SK-N-SH (cell line): ENCODE measurements at regions not wholly inside any gene's neighbourhood (a gene's known extent, or its start where the extent isn't known, plus 50 kb on each side); places are given as distances from the start of the nearest gene placed in this dataset.

ENCODE experiments used
- CTCF ChIA-PET: fragments of 300-600, 350-600 bp; formaldehyde crosslinking; extraction: SDS; loops from one replicate; lab custom pipeline; 2021; lab: Yijun Ruan, JAX
- POLR2A ChIA-PET: fragments of 350-600 bp; sonication (Branson Sonifier 250); formaldehyde crosslinking; extraction: SDS; loops from one replicate; lab custom pipeline; 2020; ENCODE audit warnings: antibody characterized with exemption, inconsistent platforms; lab: Yijun Ruan, JAX
- DNase-seq: peaks from one replicate; pipeline ENCODE4 v3.0.0; 2012
- H2AFZ ChIP-seq: fragments of 200-600 bp; sonication (generic); 2 replicates; pipeline ENCODE4 v1.8.1; 2016; ENCODE audit warnings: antibody characterized with exemption, mild to moderate bottlenecking, low read depth
- H3F3A ChIP-seq: fragments of 200-600 bp; sonication (generic); replicated peaks from 2 replicates; pipeline ENCODE3; 2016; ENCODE audit warnings: antibody characterized with exemption, mild to moderate bottlenecking; ENCODE audit not compliant: insufficient read depth
- H3K27ac ChIP-seq, 2 experiments: fragments of 200-500 bp in 1 of 2; fragments of 200-600 bp in 1 of 2; sonication (Bioruptor generic) in 1 of 2; sonication (generic), shearing (Covaris generic) in 1 of 2; 2 replicates each; pipeline versions ENCODE4 v1.5.1 to v1.6.1; 2014 to 2016; ENCODE audit warnings: low read depth in 2 of 2, inconsistent platforms in 1 of 2, low read length in 1 of 2, mild to moderate bottlenecking in 1 of 2, mixed read lengths in 1 of 2
- H3K27me3 ChIP-seq: fragments of 200-600 bp; sonication (generic), shearing (Covaris generic); 2 replicates; pipeline ENCODE4 v1.6.1; 2016; ENCODE audit warnings: mixed run types; ENCODE audit not compliant: insufficient read depth
- H3K36me3 ChIP-seq, 2 experiments: fragments of 200-500 bp in 1 of 2; fragments of 200-600 bp in 1 of 2; sonication (Bioruptor generic) in 1 of 2; sonication (generic) in 1 of 2; replicated peaks in 1 of 2; 2 replicates each; pipeline versions ENCODE3 to v1.5.1; 2014 to 2016; ENCODE audit warnings: low read length in 1 of 2, mild to moderate bottlenecking in 1 of 2; ENCODE audit not compliant: insufficient read depth in 2 of 2, control insufficient read depth in 1 of 2
- H3K4me1 ChIP-seq, 2 experiments: fragments of 200-500 bp in 1 of 2; fragments of 200-600 bp in 1 of 2; sonication (Bioruptor generic) in 1 of 2; sonication (generic), shearing (Covaris generic) in 1 of 2; 2 replicates each; pipeline versions ENCODE4 v1.5.1 to v1.6.1; 2014 to 2016; ENCODE audit warnings: low read depth in 1 of 2, low read length in 1 of 2, mixed run types in 1 of 2; ENCODE audit not compliant: insufficient read depth in 2 of 2, control insufficient read depth in 1 of 2
- H3K4me2 ChIP-seq: fragments of 200-600 bp; sonication (generic), shearing (Covaris generic); 2 replicates; pipeline ENCODE4 v1.6.1; 2017; ENCODE audit warnings: mixed run types
- H3K4me3 ChIP-seq, 2 experiments: fragments of 200-500 bp in 1 of 2; fragments of 200-600 bp in 1 of 2; sonication (Bioruptor generic) in 1 of 2; sonication (generic), shearing (Covaris generic) in 1 of 2; 2 replicates each; pipeline versions ENCODE4 v1.5.1 to v1.8.1; 2014 to 2016; ENCODE audit warnings: low read depth in 2 of 2, inconsistent platforms in 1 of 2, low read length in 1 of 2, mild to moderate bottlenecking in 1 of 2, mixed read lengths in 1 of 2, moderate library complexity in 1 of 2
- H3K79me2 ChIP-seq: fragments of 200-600 bp; sonication (generic); 2 replicates; pipeline ENCODE4 v1.8.1; 2017; ENCODE audit warnings: mild to moderate bottlenecking; ENCODE audit not compliant: insufficient read depth
- H3K9ac ChIP-seq: fragments of 200-600 bp; sonication (generic); 2 replicates; pipeline ENCODE4 v1.6.1; 2017; ENCODE audit warnings: mixed run types
- H3K9me2 ChIP-seq: fragments of 200-600 bp; sonication (generic); 2 replicates; pipeline ENCODE4 v1.6.1; 2017; ENCODE audit warnings: mixed run types
- H3K9me3 ChIP-seq: fragments of 200-600 bp; sonication (generic); 2 replicates; pipeline ENCODE4 v1.6.1; 2017; ENCODE audit warnings: mixed run types, mild to moderate bottlenecking, moderate library complexity
- H4K20me1 ChIP-seq: fragments of 200-600 bp; sonication (generic); 2 replicates; pipeline ENCODE4 v1.6.1; 2017; ENCODE audit warnings: mild to moderate bottlenecking, mixed run types; ENCODE audit not compliant: insufficient read depth
- EZH2phosphoT487 ChIP-seq: fragments of 200-600 bp; sonication (generic); IDR thresholded peaks from 2 replicates; pipeline ENCODE4 v1.6.1; 2017; ENCODE audit warnings: low read depth, mixed run types, mild to moderate bottlenecking, antibody characterized with exemption, moderate library complexity, borderline replicate concordance
- FOSL2 ChIP-seq: IDR thresholded peaks from 2 replicates; pipeline ENCODE4 v1.4.0; 2012; ENCODE audit warnings: low read depth, mild to moderate bottlenecking, moderate library complexity, borderline replicate concordance
- FOXM1 ChIP-seq: IDR thresholded peaks from 2 replicates; pipeline ENCODE4 v1.4.0; 2012; ENCODE audit warnings: low read depth, mild to moderate bottlenecking
- JUND ChIP-seq: IDR thresholded peaks from 2 replicates; pipeline ENCODE4 v1.4.0; 2012
- MEF2A ChIP-seq: IDR thresholded peaks from 2 replicates; pipeline ENCODE4 v1.4.0; 2012; ENCODE audit warnings: low read depth, borderline replicate concordance
- MXI1 ChIP-seq: IDR thresholded peaks from 2 replicates; pipeline ENCODE4 v1.6.1; 2012; ENCODE audit warnings: mild to moderate bottlenecking, low read depth, low read length, improper control_type of control experiment
- RCOR1 ChIP-seq: fragments of 150-350 bp; IDR thresholded peaks from 2 replicates; pipeline ENCODE4 v1.6.1; 2017; ENCODE audit warnings: antibody characterized with exemption, low read length
- RXRA ChIP-seq: IDR thresholded peaks from 2 replicates; pipeline ENCODE4 v1.4.0; 2012; ENCODE audit warnings: low read depth, mild to moderate bottlenecking, borderline replicate concordance
- SIN3A ChIP-seq: IDR thresholded peaks from 2 replicates; pipeline ENCODE4 v1.6.1; 2012; ENCODE audit warnings: low read depth, mild to moderate bottlenecking, low read length, moderate library complexity, borderline replicate concordance
- SMC3 ChIP-seq: IDR thresholded peaks from 2 replicates; pipeline ENCODE4 v1.6.1; 2012; ENCODE audit warnings: low read depth, low read length, improper control_type of control experiment
- TCF12 ChIP-seq: IDR thresholded peaks from 2 replicates; pipeline ENCODE4 v1.4.0; 2012
- YY1 ChIP-seq: IDR thresholded peaks from 2 replicates; pipeline ENCODE4 v1.4.0; 2012; ENCODE audit warnings: low read depth, mild to moderate bottlenecking
- WGBS: methylation state at CpG from one replicate; pipeline ENCODE4 v1.1.6; 2017; ENCODE audit warnings: low lambda C conversion rate; 5-methylcytosine and 5-hydroxymethylcytosine counted together
- TF ChIP-seq, protein P1 (sequence below): IDR thresholded peaks from 2 replicates; pipeline ENCODE4 v1.6.1; 2012; ENCODE audit warnings: mild to moderate bottlenecking, low read depth, low read length, moderate library complexity
- TF ChIP-seq, protein P2 (sequence below): fragments of 200-600 bp; sonication (generic); IDR thresholded peaks from 2 replicates; pipeline ENCODE4 v1.6.1; 2017; ENCODE audit warnings: antibody characterized with exemption, mild to moderate bottlenecking, moderate library complexity
- TF ChIP-seq, protein P3 (sequence below): IDR thresholded peaks from 2 replicates; pipeline ENCODE4 v1.4.0; 2012; ENCODE audit warnings: low read depth, borderline replicate concordance

- ChIA-PET POLR2A (no interaction called here), CTCF (no interaction called here)
- Histone ChIP-seq H3K79me2 (no peaks in the 10 kb centered on the region), H3K4me1 (no peaks in the 10 kb centered on the region), H4K20me1 (no peaks in the 10 kb centered on the region), H3K36me3 (no peaks in the 10 kb centered on the region), H3K27ac (no peak overlapping the region), H3K9ac (no peak overlapping the region), H3K9me2 (0 out of 2 replicates have a peak, but pooled peaks cover 4% of the 10 kb centered on the region), H3K9me3 (no peaks in the 10 kb centered on the region), H3K4me3 (no peak overlapping the region), H3F3A (no peaks in the 10 kb centered on the region), H3K27me3 (0 out of 2 replicates have a peak, but pooled peaks cover 5% of the 10 kb centered on the region), H2AFZ (no peak overlapping the region), H3K4me2 (no peak overlapping the region)
- WGBS = 13% methylated on average over 3 of the region's 3 CpGs
- DNase-seq = no peak
- TF ChIP-seq MXI1 = no peak
- no peak for TF ChIP-seq FOSL2
- TF ChIP-seq, protein P1, sequence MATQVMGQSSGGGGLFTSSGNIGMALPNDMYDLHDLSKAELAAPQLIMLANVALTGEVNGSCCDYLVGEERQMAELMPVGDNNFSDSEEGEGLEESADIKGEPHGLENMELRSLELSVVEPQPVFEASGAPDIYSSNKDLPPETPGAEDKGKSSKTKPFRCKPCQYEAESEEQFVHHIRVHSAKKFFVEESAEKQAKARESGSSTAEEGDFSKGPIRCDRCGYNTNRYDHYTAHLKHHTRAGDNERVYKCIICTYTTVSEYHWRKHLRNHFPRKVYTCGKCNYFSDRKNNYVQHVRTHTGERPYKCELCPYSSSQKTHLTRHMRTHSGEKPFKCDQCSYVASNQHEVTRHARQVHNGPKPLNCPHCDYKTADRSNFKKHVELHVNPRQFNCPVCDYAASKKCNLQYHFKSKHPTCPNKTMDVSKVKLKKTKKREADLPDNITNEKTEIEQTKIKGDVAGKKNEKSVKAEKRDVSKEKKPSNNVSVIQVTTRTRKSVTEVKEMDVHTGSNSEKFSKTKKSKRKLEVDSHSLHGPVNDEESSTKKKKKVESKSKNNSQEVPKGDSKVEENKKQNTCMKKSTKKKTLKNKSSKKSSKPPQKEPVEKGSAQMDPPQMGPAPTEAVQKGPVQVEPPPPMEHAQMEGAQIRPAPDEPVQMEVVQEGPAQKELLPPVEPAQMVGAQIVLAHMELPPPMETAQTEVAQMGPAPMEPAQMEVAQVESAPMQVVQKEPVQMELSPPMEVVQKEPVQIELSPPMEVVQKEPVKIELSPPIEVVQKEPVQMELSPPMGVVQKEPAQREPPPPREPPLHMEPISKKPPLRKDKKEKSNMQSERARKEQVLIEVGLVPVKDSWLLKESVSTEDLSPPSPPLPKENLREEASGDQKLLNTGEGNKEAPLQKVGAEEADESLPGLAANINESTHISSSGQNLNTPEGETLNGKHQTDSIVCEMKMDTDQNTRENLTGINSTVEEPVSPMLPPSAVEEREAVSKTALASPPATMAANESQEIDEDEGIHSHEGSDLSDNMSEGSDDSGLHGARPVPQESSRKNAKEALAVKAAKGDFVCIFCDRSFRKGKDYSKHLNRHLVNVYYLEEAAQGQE = no peak
- TF ChIP-seq, protein P2, sequence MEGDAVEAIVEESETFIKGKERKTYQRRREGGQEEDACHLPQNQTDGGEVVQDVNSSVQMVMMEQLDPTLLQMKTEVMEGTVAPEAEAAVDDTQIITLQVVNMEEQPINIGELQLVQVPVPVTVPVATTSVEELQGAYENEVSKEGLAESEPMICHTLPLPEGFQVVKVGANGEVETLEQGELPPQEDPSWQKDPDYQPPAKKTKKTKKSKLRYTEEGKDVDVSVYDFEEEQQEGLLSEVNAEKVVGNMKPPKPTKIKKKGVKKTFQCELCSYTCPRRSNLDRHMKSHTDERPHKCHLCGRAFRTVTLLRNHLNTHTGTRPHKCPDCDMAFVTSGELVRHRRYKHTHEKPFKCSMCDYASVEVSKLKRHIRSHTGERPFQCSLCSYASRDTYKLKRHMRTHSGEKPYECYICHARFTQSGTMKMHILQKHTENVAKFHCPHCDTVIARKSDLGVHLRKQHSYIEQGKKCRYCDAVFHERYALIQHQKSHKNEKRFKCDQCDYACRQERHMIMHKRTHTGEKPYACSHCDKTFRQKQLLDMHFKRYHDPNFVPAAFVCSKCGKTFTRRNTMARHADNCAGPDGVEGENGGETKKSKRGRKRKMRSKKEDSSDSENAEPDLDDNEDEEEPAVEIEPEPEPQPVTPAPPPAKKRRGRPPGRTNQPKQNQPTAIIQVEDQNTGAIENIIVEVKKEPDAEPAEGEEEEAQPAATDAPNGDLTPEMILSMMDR = no peak
- no peak for TF ChIP-seq JUND
- no peak for TF ChIP-seq EZH2phosphoT487
- no peak for TF ChIP-seq FOXM1
- TF ChIP-seq TCF12 = no peak
- no peak for TF ChIP-seq SIN3A
- TF ChIP-seq RXRA = no peak
- TF ChIP-seq RCOR1 = no peak
- TF ChIP-seq, protein P3, sequence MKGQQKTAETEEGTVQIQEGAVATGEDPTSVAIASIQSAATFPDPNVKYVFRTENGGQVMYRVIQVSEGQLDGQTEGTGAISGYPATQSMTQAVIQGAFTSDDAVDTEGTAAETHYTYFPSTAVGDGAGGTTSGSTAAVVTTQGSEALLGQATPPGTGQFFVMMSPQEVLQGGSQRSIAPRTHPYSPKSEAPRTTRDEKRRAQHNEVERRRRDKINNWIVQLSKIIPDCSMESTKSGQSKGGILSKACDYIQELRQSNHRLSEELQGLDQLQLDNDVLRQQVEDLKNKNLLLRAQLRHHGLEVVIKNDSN = no peak
- TF ChIP-seq SMC3 = no peak
- TF ChIP-seq MEF2A = no peak
- no peak for TF ChIP-seq YY1
Observed at GRCh38 chr7:115449689-115450088, 527.8 kb downstream of the MDFIC start.
